HepG2 (cell line): ENCODE measurements at regions not wholly inside any gene's neighbourhood (a gene's known extent, or its start where the extent isn't known, plus 50 kb on each side); places are given as distances from the start of the nearest gene placed in this dataset.
A peak's percentile ranks its signal among the peaks of the same experiment; 100 is the strongest.

Experiments used
- ELF3 ChIP-seq: IDR thresholded peaks from 2 replicates; pipeline ENCODE4 v1.6.1; 2016; ENCODE audit warnings: missing genetic modification reagents, missing compliant biosample characterization
- HOXA7 ChIP-seq: sonication (generic); formaldehyde crosslinking; IDR thresholded peaks from 2 replicates; pipeline ENCODE4 v1.8.1; 2022; ENCODE audit warnings: mild to moderate bottlenecking, missing genetic modification reagents, moderate library complexity
- RFXANK ChIP-seq: IDR thresholded peaks from 2 replicates; pipeline ENCODE4 v1.6.1; 2016
- SSRP1 ChIP-seq: IDR thresholded peaks from 2 replicates; pipeline ENCODE4 v1.6.1; 2016; ENCODE audit warnings: control low read depth
- TCF7L2 ChIP-seq: IDR thresholded peaks from 2 replicates; pipeline ENCODE4 v1.6.1; 2011; ENCODE audit warnings: mild to moderate bottlenecking, low read depth, low read length, moderate library complexity
- THYN1 ChIP-seq: sonication (generic); formaldehyde crosslinking; IDR thresholded peaks from 2 replicates; pipeline ENCODE4 v1.8.1; 2023; ENCODE audit warnings: low read depth, mild to moderate bottlenecking, moderate library complexity, missing genetic modification reagents, borderline replicate concordance
- ZBTB44 ChIP-seq: sonication (generic); formaldehyde crosslinking; IDR thresholded peaks from 2 replicates; pipeline ENCODE4 v1.4.0; 2020; ENCODE audit warnings: missing genetic modification reagents
- ZGPAT ChIP-seq: IDR thresholded peaks from 2 replicates; pipeline ENCODE4 v1.6.1; 2016; ENCODE audit warnings: mild to moderate bottlenecking
- ZNF547 ChIP-seq: sonication (generic); formaldehyde crosslinking; IDR thresholded peaks from 2 replicates; pipeline ENCODE4 v1.5.1; 2020; ENCODE audit warnings: mild to moderate bottlenecking, missing genetic modification reagents
- ZNF614 ChIP-seq: IDR thresholded peaks from 2 replicates; pipeline ENCODE4 v1.6.1; 2018; ENCODE audit warnings: missing biosample characterization, missing genetic modification reagents, inconsistent platforms, borderline replicate concordance
- ZNF646 ChIP-seq: sonication (generic); formaldehyde crosslinking; IDR thresholded peaks from 2 replicates; pipeline ENCODE4 v1.9.0; 2021; ENCODE audit warnings: mild to moderate bottlenecking, missing genetic modification reagents
- ZNF775 ChIP-seq: sonication (generic); formaldehyde crosslinking; IDR thresholded peaks from 2 replicates; pipeline ENCODE4 v1.4.0; 2020; ENCODE audit warnings: missing genetic modification reagents, mild to moderate bottlenecking, moderate library complexity, borderline replicate concordance
- ZUFSP ChIP-seq: sonication (generic); formaldehyde crosslinking; IDR thresholded peaks from 2 replicates; pipeline ENCODE4 v1.9.0; 2021; ENCODE audit warnings: missing genetic modification reagents, mild to moderate bottlenecking, borderline replicate concordance
- TF ChIP-seq, protein P1 (sequence below): IDR thresholded peaks from 2 replicates; pipeline ENCODE4 v1.6.1; 2018; ENCODE audit warnings: missing genetic modification reagents
- TF ChIP-seq, protein P2 (sequence below): sonication (generic); formaldehyde crosslinking; IDR thresholded peaks from 2 replicates; pipeline ENCODE4 v1.4.0; 2020; ENCODE audit warnings: missing genetic modification reagents

DNA sequence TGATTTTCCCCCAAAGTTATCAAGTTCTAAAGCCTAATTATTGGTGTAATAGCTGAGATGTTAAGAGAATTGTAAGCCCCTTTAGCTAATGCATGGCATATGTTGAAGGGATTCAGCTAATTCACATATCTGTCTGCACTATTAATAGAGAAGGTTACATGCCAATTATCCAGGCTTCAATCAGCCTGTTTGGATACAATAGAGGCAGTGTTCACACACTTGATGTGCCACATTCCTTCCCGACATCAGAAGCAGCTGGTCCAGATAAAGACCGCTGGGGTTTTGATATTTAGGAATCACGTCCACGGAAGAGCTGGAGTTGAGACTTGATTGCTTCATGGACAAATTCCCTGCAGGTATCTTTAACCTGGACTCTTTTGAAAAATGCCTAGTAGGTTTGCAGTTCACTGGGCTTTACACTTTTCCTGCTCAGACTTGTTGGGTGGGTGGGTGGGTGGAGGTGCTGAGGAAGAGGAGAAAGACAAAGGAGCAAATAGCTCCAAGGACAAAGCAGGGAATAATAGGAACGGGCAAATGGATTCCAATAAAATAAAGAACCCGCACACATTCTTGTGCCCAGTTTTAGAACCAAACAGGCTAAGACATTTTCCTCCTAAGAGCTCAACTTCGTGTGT, 142.6 kb upstream of the ZNF217 start (continued):
- TF ChIP-seq ZUFSP (CRISPR knock-in tag), result no peak
- no peak for TF ChIP-seq SSRP1
- no peak for TF ChIP-seq ZNF547 (CRISPR knock-in tag)
- TF ChIP-seq, protein P1, sequence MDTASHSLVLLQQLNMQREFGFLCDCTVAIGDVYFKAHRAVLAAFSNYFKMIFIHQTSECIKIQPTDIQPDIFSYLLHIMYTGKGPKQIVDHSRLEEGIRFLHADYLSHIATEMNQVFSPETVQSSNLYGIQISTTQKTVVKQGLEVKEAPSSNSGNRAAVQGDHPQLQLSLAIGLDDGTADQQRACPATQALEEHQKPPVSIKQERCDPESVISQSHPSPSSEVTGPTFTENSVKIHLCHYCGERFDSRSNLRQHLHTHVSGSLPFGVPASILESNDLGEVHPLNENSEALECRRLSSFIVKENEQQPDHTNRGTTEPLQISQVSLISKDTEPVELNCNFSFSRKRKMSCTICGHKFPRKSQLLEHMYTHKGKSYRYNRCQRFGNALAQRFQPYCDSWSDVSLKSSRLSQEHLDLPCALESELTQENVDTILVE (CRISPR knock-in tag), result 0 out of 2 replicates have a peak, but pooled peaks have one; percentile 13
- TF ChIP-seq HOXA7 (CRISPR knock-in tag), result no peak
- TF ChIP-seq ZNF646 (CRISPR knock-in tag), result no peak
- TF ChIP-seq ZNF614, result no peak
- no peak for TF ChIP-seq RFXANK (CRISPR knock-in tag)
- TF ChIP-seq ELF3 (CRISPR knock-in tag), result no peak
- TF ChIP-seq THYN1 (CRISPR knock-in tag), result no peak
- TF ChIP-seq, protein P2, sequence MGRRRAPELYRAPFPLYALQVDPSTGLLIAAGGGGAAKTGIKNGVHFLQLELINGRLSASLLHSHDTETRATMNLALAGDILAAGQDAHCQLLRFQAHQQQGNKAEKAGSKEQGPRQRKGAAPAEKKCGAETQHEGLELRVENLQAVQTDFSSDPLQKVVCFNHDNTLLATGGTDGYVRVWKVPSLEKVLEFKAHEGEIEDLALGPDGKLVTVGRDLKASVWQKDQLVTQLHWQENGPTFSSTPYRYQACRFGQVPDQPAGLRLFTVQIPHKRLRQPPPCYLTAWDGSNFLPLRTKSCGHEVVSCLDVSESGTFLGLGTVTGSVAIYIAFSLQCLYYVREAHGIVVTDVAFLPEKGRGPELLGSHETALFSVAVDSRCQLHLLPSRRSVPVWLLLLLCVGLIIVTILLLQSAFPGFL (CRISPR knock-in tag), result no peak
- TF ChIP-seq TCF7L2, result no peak
- 0 out of 2 replicates have a peak, but pooled peaks have one; percentile 38 for TF ChIP-seq ZGPAT (CRISPR knock-in tag)
- no peak for TF ChIP-seq ZNF775 (CRISPR knock-in tag)
- no peak for TF ChIP-seq ZBTB44 (CRISPR knock-in tag)
